ENCODE measurements at regions not wholly inside any gene's neighbourhood (a gene's known extent, or its start where the extent isn't known, plus 50 kb on each side); places are given as distances from the start of the nearest gene placed in this dataset.

DNA sequence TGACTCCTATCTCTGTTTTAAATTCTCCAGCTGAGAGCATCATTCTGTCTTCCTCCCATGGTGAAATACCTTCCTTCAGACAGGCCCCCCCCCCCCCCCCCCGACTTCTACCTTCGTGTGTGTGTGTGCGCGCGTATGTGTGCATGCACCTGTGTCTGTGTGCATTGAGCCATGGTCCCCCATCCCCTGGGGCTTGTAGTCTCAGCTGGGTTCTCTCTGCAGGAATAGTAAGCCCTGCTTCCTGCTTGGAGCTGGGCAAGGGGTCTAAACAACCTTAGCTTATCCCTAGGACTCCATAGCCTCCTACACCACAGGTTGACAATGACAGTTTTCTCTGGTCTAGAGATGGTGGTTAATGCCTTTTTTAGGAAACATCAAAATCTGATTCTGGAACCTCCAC is 427.5 kb upstream of the KLHL29 start:
- no peak overlapping the region for H3K4me3 Mint-ChIP-seq
- TF ChIP-seq CTCF (conservative IDR thresholded peaks at IDR 0.05): no peak
- H3K4me1 Mint-ChIP-seq: peaks cover 4% of the 10 kb centered on the region
- no peaks in the 10 kb centered on the region for H3K27me3 Mint-ChIP-seq (ENCODE audit: low read depth)
- H3K27ac Mint-ChIP-seq (ENCODE audit: unreplicated experiment): no peak overlapping the region
- no peaks in the 10 kb centered on the region for H3K36me3 Mint-ChIP-seq (ENCODE audit: low read depth)
- H3K9me3 Mint-ChIP-seq: no peaks in the 10 kb centered on the region
- no peak for DNase-seq (ENCODE audit: low read depth, low spot score)

DNA sequence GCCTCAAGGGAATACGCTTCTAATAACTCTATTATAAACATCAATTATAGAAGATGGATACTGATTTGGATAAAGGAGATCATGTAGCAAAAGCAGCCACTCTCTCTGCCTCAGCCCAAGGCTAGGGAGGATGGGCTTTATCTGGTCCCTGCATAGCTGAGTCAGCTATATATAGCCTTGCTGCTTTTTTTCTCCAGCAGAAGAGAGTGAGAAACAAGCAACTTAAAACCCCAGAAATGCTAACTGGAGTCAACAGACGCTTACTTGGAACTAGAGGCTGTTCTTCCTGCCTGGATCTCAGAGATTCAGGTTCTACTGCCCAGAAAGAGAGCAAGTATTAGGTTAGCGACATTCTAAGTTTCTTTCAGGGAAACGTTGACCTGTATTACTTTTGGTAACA is 426.7 kb upstream of the KLHL29 start:
- no peaks in the 10 kb centered on the region for H3K9me3 Mint-ChIP-seq
- no peak overlapping the region for H3K4me3 Mint-ChIP-seq
- TF ChIP-seq CTCF (conservative IDR thresholded peaks at IDR 0.05): no peak
- H3K36me3 Mint-ChIP-seq (ENCODE audit: low read depth): no peaks in the 10 kb centered on the region
- H3K27me3 Mint-ChIP-seq (ENCODE audit: low read depth): no peaks in the 10 kb centered on the region
- H3K27ac Mint-ChIP-seq (ENCODE audit: unreplicated experiment): no peak overlapping the region
- H3K4me1 Mint-ChIP-seq: no peaks in the 10 kb centered on the region
- no peak for DNase-seq (ENCODE audit: low read depth, low spot score)

DNA sequence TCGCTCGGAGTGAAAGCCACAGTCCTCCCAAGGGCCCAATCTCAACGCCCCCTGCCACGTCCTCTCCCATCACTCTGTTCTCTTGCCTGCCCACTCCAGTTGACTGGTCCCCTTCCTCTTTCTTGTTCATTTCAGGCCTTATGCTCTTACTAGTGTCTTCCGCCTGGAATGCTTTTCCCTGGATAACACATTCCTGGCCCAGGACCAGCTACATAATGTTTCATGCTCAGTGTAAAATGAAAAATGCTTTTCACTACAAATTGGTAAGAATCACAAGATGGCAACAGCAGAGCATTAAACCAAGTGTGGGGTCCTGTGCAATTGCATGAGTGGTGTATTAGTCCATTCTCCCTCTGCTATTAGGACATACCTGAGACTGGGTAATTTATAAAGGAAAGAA is 417.2 kb upstream of the KLHL29 start:
- peaks cover 7% of the 10 kb centered on the region for H3K4me1 Mint-ChIP-seq
- H3K27ac Mint-ChIP-seq (ENCODE audit: unreplicated experiment): no peak overlapping the region
- peaks cover 10% of the 10 kb centered on the region for H3K9me3 Mint-ChIP-seq
- no peak for DNase-seq (ENCODE audit: low read depth, low spot score)
- H3K4me3 Mint-ChIP-seq: no peak overlapping the region
- peaks cover 2% of the 10 kb centered on the region for H3K36me3 Mint-ChIP-seq (ENCODE audit: low read depth)
- TF ChIP-seq CTCF (conservative IDR thresholded peaks at IDR 0.05): no peak
- H3K27me3 Mint-ChIP-seq (ENCODE audit: low read depth): no peaks in the 10 kb centered on the region

- H3K4me3 Mint-ChIP-seq: no peak overlapping the region
- peaks cover 12% of the 10 kb centered on the region for H3K9me3 Mint-ChIP-seq
- H3K4me1 Mint-ChIP-seq: peaks cover 7% of the 10 kb centered on the region
- H3K36me3 Mint-ChIP-seq (ENCODE audit: low read depth): peaks cover 1% of the 10 kb centered on the region
- H3K27me3 Mint-ChIP-seq (ENCODE audit: low read depth): no peaks in the 10 kb centered on the region
- TF ChIP-seq CTCF (conservative IDR thresholded peaks at IDR 0.05): no peak
- no peak overlapping the region for H3K27ac Mint-ChIP-seq (ENCODE audit: unreplicated experiment)
- DNase-seq (ENCODE audit: low read depth, low spot score): no peak
Measured at GRCh38 chr2:22970284-22970975, 414.5 kb upstream of the KLHL29 start.

- Mint-ChIP-seq H3K27me3 (ENCODE audit: low read depth) (no peaks in the 10 kb centered on the region), H3K36me3 (ENCODE audit: low read depth) (no peaks in the 10 kb centered on the region), H3K4me1 (peaks cover 7% of the 10 kb centered on the region), H3K4me3 (no peak overlapping the region), H3K27ac (ENCODE audit: unreplicated experiment) (no peak overlapping the region), H3K9me3 (peaks cover 10% of the 10 kb centered on the region)
- DNase-seq (ENCODE audit: low read depth, low spot score): no peak
- no peak for TF ChIP-seq CTCF (conservative IDR thresholded peaks at IDR 0.05)
Measured at GRCh38 chr2:22970991-22971390, 414.0 kb upstream of the KLHL29 start.

All from neural crest cell (in vitro differentiated cells).